CD4-positive, CD25-positive, alpha-beta regulatory T cell (primary cell): ENCODE measurements at regions not wholly inside any gene's neighbourhood (a gene's known extent, or its start where the extent isn't known, plus 50 kb on each side); places are given as distances from the start of the nearest gene placed in this dataset.

ENCODE experiments used
- ATAC-seq, 2 donors: fragments of 150-1000 bp; cut with Tn5 transposase; one replicate each; pipeline ENCODE4 v1.10.0; 2021; ENCODE audit warnings: low read depth in 2 of 2, moderate number of reproducible peaks in 2 of 2, moderate library complexity in 1 of 2
- DNase-seq, 3 donors: peaks; one replicate each; pipeline versions ENCODE4 v3.0.0 to v3.0.0-alpha.2; 2012 to 2022; ENCODE audit warnings: mixed read lengths in 1 of 3
- H3K27ac ChIP-seq: one replicate; pipeline ENCODE4 v1.7.0; 2013; ENCODE audit warnings: mild to moderate bottlenecking, low read length; ENCODE audit not compliant: insufficient read depth, poor library complexity, severe bottlenecking
- H3K27me3 ChIP-seq: one replicate; pipeline ENCODE4 v1.7.0; 2013; ENCODE audit warnings: low read length; ENCODE audit not compliant: control insufficient read depth, insufficient read depth
- H3K36me3 ChIP-seq: one replicate; pipeline ENCODE4 v1.7.0; 2013; ENCODE audit warnings: mild to moderate bottlenecking, low read length, moderate library complexity; ENCODE audit not compliant: control insufficient read depth, insufficient read depth
- H3K4me1 ChIP-seq: 2 replicates; pipeline ENCODE4 v1.7.0; 2013; ENCODE audit warnings: mild to moderate bottlenecking, low read length; ENCODE audit not compliant: insufficient read depth, control insufficient read depth, poor library complexity, severe bottlenecking
- H3K4me3 ChIP-seq: one replicate; pipeline ENCODE4 v1.7.0; 2013; ENCODE audit warnings: low read depth, mild to moderate bottlenecking, low read length, moderate library complexity
- H3K9me3 ChIP-seq, 2 experiments: 1 replicate in 1 of 2; 2 replicates in 1 of 2; pipeline ENCODE4 v1.7.0; 2013; ENCODE audit warnings: low read length in 2 of 2, mild to moderate bottlenecking in 1 of 2, moderate library complexity in 1 of 2; ENCODE audit not compliant: control insufficient read depth in 2 of 2
- H3K27ac Mint-ChIP-seq, 3 donors: one replicate each; pipeline ENCODE4 v1.8.0; 2020 to 2022; ENCODE audit warnings: mild to moderate bottlenecking in 3 of 3, mixed read lengths in 3 of 3, moderate library complexity in 2 of 3
- H3K27me3 Mint-ChIP-seq: one replicate; pipeline ENCODE4 v1.8.0; 2022; ENCODE audit warnings: mild to moderate bottlenecking, mixed read lengths
- H3K36me3 Mint-ChIP-seq: one replicate; pipeline ENCODE4 v1.8.0; 2020; ENCODE audit warnings: mixed read lengths
- H3K4me1 Mint-ChIP-seq, 4 donors: one replicate each; pipeline ENCODE4 v1.8.0; 2020 to 2022; ENCODE audit warnings: mixed read lengths in 4 of 4, mild to moderate bottlenecking in 1 of 4
- H3K4me3 Mint-ChIP-seq, 4 donors: one replicate each; pipeline ENCODE4 v1.8.0; 2020 to 2022; ENCODE audit warnings: mild to moderate bottlenecking in 4 of 4, mixed read lengths in 4 of 4, moderate library complexity in 3 of 4
- H3K9me3 Mint-ChIP-seq, 7 donors: one replicate each; pipeline ENCODE4 v1.8.0; 2020 to 2022; ENCODE audit warnings: mixed read lengths in 7 of 7, mild to moderate bottlenecking in 3 of 7, moderate library complexity in 2 of 7

DNA sequence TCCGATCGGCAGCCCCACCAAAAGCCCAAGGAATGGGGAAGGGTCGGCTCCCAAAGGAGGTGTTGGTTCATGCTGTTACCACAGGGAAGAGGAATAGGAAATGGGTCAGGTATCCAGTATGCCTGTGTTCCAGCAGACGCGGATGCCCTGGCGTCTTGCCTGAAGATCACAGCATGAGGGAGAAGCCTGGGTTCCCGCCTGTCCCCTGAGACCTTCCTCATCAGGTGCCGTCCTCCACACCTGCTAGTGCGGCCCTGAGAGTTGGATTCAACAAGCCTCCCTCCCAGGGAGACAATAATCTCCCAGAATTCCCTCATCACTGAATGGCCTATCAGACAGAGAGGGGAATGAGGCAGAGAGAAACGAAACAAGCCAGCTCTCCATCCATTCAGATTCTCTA lies 92.2 kb downstream of the SPATA19 start:
- no peaks in the 10 kb centered on the region for H3K9me3 ChIP-seq
- H3K27me3 ChIP-seq = peaks cover 5% of the 10 kb centered on the region
- no peaks in the 10 kb centered on the region for H3K4me1 ChIP-seq
- no peak overlapping the region for H3K4me3 ChIP-seq
- Mint-ChIP-seq H3K36me3 (peaks cover 2% of the 10 kb centered on the region), H3K9me3 (peaks cover 1 to 6% (median 4%) of the 10 kb centered on the region in 7 donors), H3K4me1 (peaks cover 0 to 2% (median 0%) of the 10 kb centered on the region in 4 donors), H3K27ac (no peak overlapping the region), H3K27me3 (no peaks in the 10 kb centered on the region), H3K4me3 (no peak overlapping the region)
- no peak overlapping the region for H3K27ac ChIP-seq
- no peak for DNase-seq
- H3K36me3 ChIP-seq = no peaks in the 10 kb centered on the region
- ATAC-seq = no peak

DNA sequence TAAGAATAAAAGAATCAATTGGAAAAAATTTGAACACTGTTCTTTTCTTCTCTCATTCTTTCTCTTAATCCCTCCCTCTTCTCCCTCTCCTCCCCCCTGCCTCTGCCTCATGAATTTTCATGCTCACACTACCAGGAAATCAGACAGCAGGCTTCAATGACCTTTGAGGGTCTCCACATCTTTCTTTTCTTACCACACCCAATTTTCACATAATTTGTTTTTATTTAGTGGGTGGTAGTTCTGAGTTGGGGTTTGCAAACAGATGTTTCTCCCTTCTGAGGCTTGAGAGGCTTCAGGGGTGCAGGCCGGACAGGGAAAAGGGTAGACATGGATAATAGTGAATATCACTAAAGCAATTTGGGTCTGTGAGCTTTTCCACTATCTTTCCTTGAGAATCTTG lies 95.5 kb downstream of the SPATA19 start:
- Histone ChIP-seq H3K4me3 (no peak overlapping the region), H3K4me1 (no peaks in the 10 kb centered on the region), H3K9me3 (no peaks in the 10 kb centered on the region), H3K27me3 (peaks cover 5% of the 10 kb centered on the region), H3K36me3 (no peaks in the 10 kb centered on the region), H3K27ac (no peak overlapping the region)
- Mint-ChIP-seq H3K4me1 (no peaks in the 10 kb centered on the region), H3K36me3 (peaks cover 2% of the 10 kb centered on the region), H3K27ac (no peak overlapping the region), H3K9me3 (peaks cover 0 to 3% (median 0%) of the 10 kb centered on the region in 7 donors), H3K27me3 (no peaks in the 10 kb centered on the region), H3K4me3 (no peak overlapping the region)
- no peak for ATAC-seq
- no peak for DNase-seq

DNA sequence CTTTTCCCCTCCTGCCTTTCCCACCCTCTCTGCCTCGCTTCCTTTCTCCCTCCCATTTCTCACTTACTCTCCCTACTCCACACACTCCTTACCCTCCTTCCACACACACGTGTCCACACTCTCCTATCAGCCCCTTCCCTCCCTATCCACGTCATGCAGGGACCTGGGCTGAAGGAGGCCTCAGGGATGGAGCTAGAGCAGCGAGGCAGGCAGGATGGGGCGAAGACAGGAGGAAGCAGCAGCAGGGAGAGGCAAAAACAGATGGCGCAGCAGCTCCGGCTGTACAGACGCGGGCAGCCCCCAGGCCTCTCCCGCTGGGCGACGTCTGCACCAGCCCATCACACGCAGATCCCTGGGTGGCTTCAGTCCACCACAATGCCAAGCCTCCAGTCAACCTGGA lies 97.9 kb downstream of the SPATA19 start:
- no peak for ATAC-seq

DNA sequence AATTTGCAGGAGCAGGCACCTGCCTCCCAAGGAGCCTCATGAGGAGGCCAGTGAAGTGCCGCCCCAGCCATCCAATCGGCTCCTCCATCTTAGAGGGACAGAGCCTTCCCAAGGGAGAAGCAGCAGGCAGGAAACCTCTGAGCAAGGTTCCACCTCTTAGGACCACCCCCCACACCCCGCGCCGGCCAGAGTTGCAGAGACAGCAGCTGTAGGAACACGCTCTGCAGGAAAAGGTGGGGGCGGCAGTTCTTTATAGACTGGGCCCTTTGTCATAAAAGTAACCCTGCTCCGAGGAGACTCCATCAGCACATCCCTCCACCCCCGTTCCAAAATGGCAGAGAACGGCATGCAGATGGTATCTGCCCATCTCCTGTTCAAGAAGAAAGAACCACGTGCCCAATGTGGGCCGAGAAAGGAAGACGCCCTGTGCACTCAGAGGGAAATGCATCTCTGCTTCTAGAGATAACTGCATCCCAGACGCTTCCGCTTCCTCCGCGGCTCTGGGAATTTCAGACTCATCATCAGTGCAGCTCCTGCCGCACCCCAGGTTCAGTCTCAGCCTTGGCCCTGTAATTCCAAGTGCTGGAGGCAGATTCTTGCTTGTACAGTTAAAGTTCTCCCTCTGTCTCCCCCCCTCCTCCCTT lies 98.5 kb downstream of the SPATA19 start:
- Mint-ChIP-seq H3K9me3 (peaks cover 0 to 1% (median 0%) of the 10 kb centered on the region in 7 donors), H3K4me3 (no peak overlapping the region), H3K27ac (peak overlapping the region in 1 of 3 donors; percentile 74), H3K36me3 (peaks cover 2% of the 10 kb centered on the region), H3K27me3 (no peaks in the 10 kb centered on the region), H3K4me1 (no peaks in the 10 kb centered on the region)
- no peak overlapping the region for H3K27ac ChIP-seq
- H3K4me3 ChIP-seq = no peak overlapping the region
- H3K9me3 ChIP-seq = no peaks in the 10 kb centered on the region
- ATAC-seq = no peak
- H3K4me1 ChIP-seq = no peaks in the 10 kb centered on the region
- H3K36me3 ChIP-seq = no peaks in the 10 kb centered on the region
- peaks cover 5% of the 10 kb centered on the region for H3K27me3 ChIP-seq
- DNase-seq = no peak

More for the DNA sequence above, 97.9 kb downstream of the SPATA19 start:
- H3K36me3 Mint-ChIP-seq = peaks cover 2% of the 10 kb centered on the region
- H3K4me1 ChIP-seq = no peaks in the 10 kb centered on the region
- no peaks in the 10 kb centered on the region for H3K36me3 ChIP-seq
- H3K4me3 Mint-ChIP-seq = no peak overlapping the region
- no peaks in the 10 kb centered on the region for H3K4me1 Mint-ChIP-seq
- no peak overlapping the region for H3K27ac ChIP-seq
- H3K9me3 ChIP-seq = no peaks in the 10 kb centered on the region
- no peak overlapping the region for H3K4me3 ChIP-seq
- peak overlapping the region in 1 of 3 donors; percentile 57 for H3K27ac Mint-ChIP-seq
- H3K27me3 ChIP-seq = peaks cover 5% of the 10 kb centered on the region
- no peaks in the 10 kb centered on the region for H3K27me3 Mint-ChIP-seq
- no peak for DNase-seq
- H3K9me3 Mint-ChIP-seq = peaks cover 0 to 1% (median 0%) of the 10 kb centered on the region in 7 donors

DNA sequence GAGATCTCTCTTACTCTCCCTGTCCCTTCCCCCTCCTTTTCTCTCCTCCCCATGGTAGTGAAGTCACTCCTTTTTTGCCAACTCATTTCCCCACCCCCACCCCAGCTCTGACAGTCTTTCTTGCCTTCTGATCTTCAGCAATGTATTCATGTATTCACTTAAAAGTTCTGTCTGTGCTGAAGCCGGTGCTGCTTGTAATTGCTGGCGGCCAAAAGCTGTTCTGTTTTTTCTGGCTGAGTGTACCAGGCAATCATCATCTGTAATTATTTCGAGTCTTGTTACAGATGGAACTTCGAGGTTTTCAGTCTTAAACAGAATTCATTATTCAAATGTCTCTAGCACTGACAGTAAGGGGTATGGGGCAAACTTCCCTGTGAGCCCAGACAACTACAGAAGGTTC lies 99.5 kb downstream of the SPATA19 start:
- no peak overlapping the region for H3K4me3 Mint-ChIP-seq
- Histone ChIP-seq H3K27me3 (no peaks in the 10 kb centered on the region), H3K4me3 (no peak overlapping the region), H3K36me3 (no peaks in the 10 kb centered on the region), H3K4me1 (no peaks in the 10 kb centered on the region), H3K9me3 (no peaks in the 10 kb centered on the region), H3K27ac (no peak overlapping the region)
- peaks cover 0 to 1% (median 0%) of the 10 kb centered on the region in 7 donors for H3K9me3 Mint-ChIP-seq
- no peak overlapping the region for H3K27ac Mint-ChIP-seq
- DNase-seq (no peak), ATAC-seq (no peak)
- H3K27me3 Mint-ChIP-seq = no peaks in the 10 kb centered on the region
- H3K36me3 Mint-ChIP-seq = peaks cover 2% of the 10 kb centered on the region
- no peaks in the 10 kb centered on the region for H3K4me1 Mint-ChIP-seq

DNA sequence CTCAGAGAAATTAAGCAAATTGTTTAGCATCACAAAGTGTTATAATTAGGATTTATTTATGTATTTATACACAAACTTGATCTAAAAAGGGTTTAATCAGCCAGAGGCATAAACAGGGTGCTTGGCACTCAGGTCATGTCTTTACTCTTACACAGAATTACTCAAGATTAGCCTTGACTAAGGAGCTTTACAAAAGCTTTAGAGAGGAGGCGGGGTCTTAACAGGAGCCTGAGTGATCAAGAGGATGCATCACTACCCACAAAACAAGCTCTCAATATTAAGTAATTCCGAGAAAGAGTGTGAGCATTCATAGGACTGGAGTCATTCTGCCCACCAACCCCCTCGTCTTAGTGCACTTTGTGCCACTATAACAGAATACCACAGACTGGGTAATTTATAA lies 103.0 kb downstream of the SPATA19 start:
- Mint-ChIP-seq H3K27ac (no peak overlapping the region), H3K9me3 (peaks cover 0 to 5% (median 2%) of the 10 kb centered on the region in 7 donors), H3K36me3 (no peaks in the 10 kb centered on the region), H3K4me3 (peak overlapping the region in 1 of 4 donors; percentile 32), H3K4me1 (no peaks in the 10 kb centered on the region), H3K27me3 (no peaks in the 10 kb centered on the region)
- ATAC-seq (no peak), DNase-seq (no peak)
- no peaks in the 10 kb centered on the region for H3K27me3 ChIP-seq
- no peaks in the 10 kb centered on the region for H3K36me3 ChIP-seq
- H3K4me1 ChIP-seq = no peaks in the 10 kb centered on the region
- no peak overlapping the region for H3K27ac ChIP-seq
- no peak overlapping the region for H3K4me3 ChIP-seq
- H3K9me3 ChIP-seq = no peaks in the 10 kb centered on the region

DNA sequence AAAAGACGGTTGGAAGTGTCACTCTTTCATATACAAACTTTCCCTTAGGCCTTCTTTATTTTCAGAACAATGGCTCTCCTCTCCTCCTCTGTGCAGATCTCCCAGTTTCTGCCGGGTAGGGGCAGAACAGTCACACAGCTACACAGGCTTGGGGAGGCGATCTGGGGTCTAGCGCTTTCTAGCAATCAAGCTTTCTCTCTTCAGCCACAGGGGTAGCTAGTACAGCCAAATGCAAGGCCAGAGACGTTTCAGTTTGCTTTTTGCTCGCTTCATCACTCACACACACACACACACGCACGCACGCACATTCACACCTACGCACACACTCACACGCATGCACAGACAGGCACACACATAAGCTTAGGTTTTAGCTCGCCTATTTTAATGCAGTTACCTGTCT lies 104.3 kb downstream of the SPATA19 start:
- Histone ChIP-seq H3K27me3 (no peaks in the 10 kb centered on the region), H3K4me1 (no peaks in the 10 kb centered on the region), H3K4me3 (no peak overlapping the region), H3K27ac (no peak overlapping the region), H3K36me3 (no peaks in the 10 kb centered on the region), H3K9me3 (no peaks in the 10 kb centered on the region)
- ATAC-seq = no peak
- Mint-ChIP-seq H3K9me3 (peaks cover 0 to 9% (median 2%) of the 10 kb centered on the region in 7 donors), H3K36me3 (no peaks in the 10 kb centered on the region), H3K4me1 (no peaks in the 10 kb centered on the region), H3K4me3 (no peak overlapping the region), H3K27me3 (no peaks in the 10 kb centered on the region), H3K27ac (no peak overlapping the region)
- no peak for DNase-seq

DNA sequence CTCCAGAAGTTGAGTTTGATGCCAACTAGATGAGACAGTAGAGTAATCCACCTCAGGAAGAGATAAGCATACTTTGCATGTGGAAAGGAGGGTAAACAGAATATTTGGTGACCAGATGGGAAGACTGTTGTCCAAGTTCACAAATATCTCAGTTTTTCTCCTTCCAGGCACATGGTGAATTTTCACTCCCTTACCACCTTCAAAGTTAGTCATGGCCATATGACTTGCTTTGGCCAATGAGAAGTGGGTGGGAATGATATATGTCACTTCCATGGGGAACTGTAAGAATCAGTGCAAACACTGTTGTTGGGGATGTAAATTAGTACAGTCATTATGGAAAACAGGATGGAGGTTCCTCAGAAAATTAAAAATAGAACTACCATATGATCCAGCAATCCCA lies 105.8 kb downstream of the SPATA19 start:
- ATAC-seq (no peak), DNase-seq (no peak)
- Histone ChIP-seq H3K4me1 (no peaks in the 10 kb centered on the region), H3K36me3 (no peaks in the 10 kb centered on the region), H3K4me3 (no peak overlapping the region), H3K27ac (no peak overlapping the region), H3K27me3 (no peaks in the 10 kb centered on the region), H3K9me3 (no peaks in the 10 kb centered on the region)
- Mint-ChIP-seq H3K27me3 (no peaks in the 10 kb centered on the region), H3K27ac (no peak overlapping the region), H3K9me3 (peaks cover 0 to 12% (median 3%) of the 10 kb centered on the region in 7 donors), H3K4me3 (no peak overlapping the region), H3K4me1 (no peaks in the 10 kb centered on the region), H3K36me3 (no peaks in the 10 kb centered on the region)
